H1 (cell line): ENCODE measurements at regions not wholly inside any gene's neighbourhood (a gene's known extent, or its start where the extent isn't known, plus 50 kb on each side); places are given as distances from the start of the nearest gene placed in this dataset.

ENCODE experiments used
- CTCF ChIP-seq, 3 experiments: IDR thresholded peaks; 1 replicate in 2 of 3; 2 replicates in 1 of 3; pipeline versions ENCODE4 v1.5.1 to v1.6.1; 2011; ENCODE audit warnings: low read length in 3 of 3, mild to moderate bottlenecking in 3 of 3, inconsistent platforms in 2 of 3, low read depth in 1 of 3, moderate library complexity in 1 of 3; ENCODE audit not compliant: insufficient read depth in 1 of 3; ENCODE audit errors: control extremely low read depth in 1 of 3
- EP300 ChIP-seq, 2 experiments: IDR thresholded peaks; 1 replicate in 1 of 2; 2 replicates in 1 of 2; pipeline ENCODE4 v1.6.1; 2011 to 2012; ENCODE audit warnings: low read depth in 2 of 2, low read length in 2 of 2, mild to moderate bottlenecking in 2 of 2, borderline replicate concordance in 1 of 2, inconsistent platforms in 1 of 2, moderate library complexity in 1 of 2
- POU5F1 ChIP-seq: IDR thresholded peaks from 2 replicates; pipeline ENCODE4 v1.6.1; 2011; ENCODE audit warnings: low read depth, mild to moderate bottlenecking, low read length, moderate library complexity
- SRF ChIP-seq: IDR thresholded peaks from 2 replicates; pipeline ENCODE4 v1.6.1; 2011; ENCODE audit warnings: mild to moderate bottlenecking, low read depth, low read length, moderate library complexity

GRCh38 chr16:48704710-48705109, 94.7 kb upstream of the N4BP1 start:
- TF ChIP-seq CTCF (IDR thresholded peaks at IDR 0.05; ENCODE audit: control extremely low read depth in 1 of 3, insufficient read depth in 1 of 3, low read depth in 1 of 3, low read length in 3 of 3), result no peak
- TF ChIP-seq EP300 (IDR thresholded peaks at IDR 0.05; ENCODE audit: borderline replicate concordance in 1 of 2, low read depth in 2 of 2, low read length in 2 of 2), result no peak
- TF ChIP-seq POU5F1, result no peak
- TF ChIP-seq SRF, result no peak
